Stimulated activated CD8-positive, alpha-beta memory T cell treated with anti-CD3 and anti-CD28 coated beads, Interleukin-2, amount 100 ng/mL, for 1 hour (primary cell): ENCODE measurements at regions not wholly inside any gene's neighbourhood (a gene's known extent, or its start where the extent isn't known, plus 50 kb on each side); places are given as distances from the start of the nearest gene placed in this dataset.
"Not testable (repeated sequence)": the region's sequence is repeated elsewhere in the genome, so short reads cannot be mapped to it uniquely, and the experiment has no call there.

ENCODE experiments used
- DNase-seq, 2 donors: peaks; one replicate each; pipeline ENCODE4 v3.0.0-alpha.2; 2020; ENCODE audit warnings: low read depth in 2 of 2

GRCh38 chr1:120941066-120941465 is 51.5 kb downstream of the PPIAL4A start:
- DNase-seq, result not testable (repeated sequence)

- DNase-seq, result not testable (repeated sequence)
These were observed 52.3 kb downstream of the PPIAL4A start for GRCh38 chr1:120941836-120942217.

- peak; percentile 47 to 54 for DNase-seq
These were observed 52.8 kb downstream of the PPIAL4A start for GRCh38 chr1:120942218-120942944.

GRCh38 chr1:120942945-120943319 is 53.4 kb downstream of the PPIAL4A start:
- DNase-seq, result not testable (repeated sequence)

- not testable (repeated sequence) for DNase-seq
These were observed 55.1 kb downstream of the PPIAL4A start for GRCh38 chr1:120944691-120945090.

- not testable (repeated sequence) for DNase-seq
These were observed 55.6 kb downstream of the PPIAL4A start for GRCh38 chr1:120945122-120945521.

GRCh38 chr1:120947114-120947513 is 57.5 kb downstream of the PPIAL4A start:
- not testable (repeated sequence) for DNase-seq

GRCh38 chr1:120949724-120950123 is 60.2 kb downstream of the PPIAL4A start:
- not testable (repeated sequence) for DNase-seq

GRCh38 chr1:120950633-120951032 is 61.1 kb downstream of the PPIAL4A start:
- not testable (repeated sequence) for DNase-seq

- not testable (repeated sequence) for DNase-seq
These were observed 61.5 kb downstream of the PPIAL4A start for GRCh38 chr1:120951100-120951499.

GRCh38 chr1:120952207-120952870 is 62.8 kb downstream of the PPIAL4A start:
- DNase-seq, result not testable (repeated sequence)

- not testable (repeated sequence) for DNase-seq
These were observed 63.3 kb downstream of the PPIAL4A start for GRCh38 chr1:120952871-120953265.

- no peak for DNase-seq
These were observed 65.2 kb downstream of the PPIAL4A start for GRCh38 chr1:120954736-120955135.

- DNase-seq, result not testable (repeated sequence)
These were observed 66.4 kb downstream of the PPIAL4A start for GRCh38 chr1:120955961-120956360.

- not testable (repeated sequence) for DNase-seq
These were observed 76.4 kb downstream of the PPIAL4A start for GRCh38 chr1:120966018-120966417.

GRCh38 chr1:120972863-120973262 is 83.3 kb downstream of the PPIAL4A start:
- not testable (repeated sequence) for DNase-seq

GRCh38 chr1:120973836-120974235 is 84.3 kb downstream of the PPIAL4A start:
- not testable (repeated sequence) for DNase-seq

- not testable (repeated sequence) for DNase-seq
These were observed 87.7 kb downstream of the PPIAL4A start for GRCh38 chr1:120977279-120977678.

GRCh38 chr1:120981489-120982094 is 92.0 kb downstream of the PPIAL4A start:
- DNase-seq, result not testable (repeated sequence)

GRCh38 chr1:120994614-120995013 is 105.0 kb downstream of the PPIAL4A start:
- not testable (repeated sequence) for DNase-seq

- DNase-seq, result not testable (repeated sequence)
These were observed 105.5 kb downstream of the PPIAL4A start for GRCh38 chr1:120995025-120995424.

- DNase-seq, result not testable (repeated sequence)
These were observed 111.6 kb downstream of the PPIAL4A start for GRCh38 chr1:121001090-121001726.
